Stomach (tissue), 4 donors: ENCODE measurements at regions not wholly inside any gene's neighbourhood (a gene's known extent, or its start where the extent isn't known, plus 50 kb on each side); places are given as distances from the start of the nearest gene placed in this dataset.

Source experiments
- EP300 ChIP-seq: sonication (generic); formaldehyde crosslinking; IDR thresholded peaks from one replicate; pipeline ENCODE4 v1.6.1; 2017; ENCODE audit warnings: antibody characterized with exemption
- POLR2A ChIP-seq, 4 donors: fragments of 450-650 bp; IDR thresholded peaks; one replicate each; pipeline ENCODE4 v1.6.1; 2016; ENCODE audit warnings: antibody characterized with exemption in 4 of 4, control low read depth in 2 of 4, mild to moderate bottlenecking in 1 of 4, moderate library complexity in 1 of 4
- POLR2AphosphoS5 ChIP-seq, 3 donors: sonication (generic); formaldehyde crosslinking; IDR thresholded peaks; one replicate each; pipeline ENCODE4 v1.6.1; 2016; ENCODE audit warnings: antibody characterized with exemption in 3 of 3
- TF ChIP-seq, protein P1 (sequence below), 7 experiments: fragments of 450-650 bp in 4 of 7; fragments of 200-600 bp in 3 of 7; sonication (generic) in 3 of 7; IDR thresholded peaks; one replicate each; pipeline ENCODE4 v1.5.1; 2016 to 2019; ENCODE audit warnings: antibody characterized with exemption in 7 of 7, control low read depth in 2 of 7, mild to moderate bottlenecking in 1 of 7

DNA sequence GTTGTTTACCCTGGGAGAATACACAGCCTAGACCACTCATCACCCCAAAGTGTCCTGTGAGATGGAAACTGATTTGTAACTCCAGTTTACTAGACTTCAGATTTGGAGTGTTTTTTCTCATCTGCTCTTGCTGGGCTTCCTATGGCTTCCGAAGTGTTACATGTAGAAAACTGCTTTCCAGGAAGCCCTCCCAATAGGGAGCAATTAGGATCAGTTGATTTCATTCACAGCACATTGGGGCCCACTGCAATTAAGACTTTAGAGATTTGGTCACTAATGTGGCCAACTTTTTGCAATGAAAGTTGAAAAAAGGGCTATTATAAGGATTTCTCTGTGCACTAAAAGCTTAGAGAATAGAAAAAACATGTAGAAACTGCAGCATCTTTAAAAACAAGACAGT, 656.6 kb upstream of the CHAC2 start:
- TF ChIP-seq, protein P1, sequence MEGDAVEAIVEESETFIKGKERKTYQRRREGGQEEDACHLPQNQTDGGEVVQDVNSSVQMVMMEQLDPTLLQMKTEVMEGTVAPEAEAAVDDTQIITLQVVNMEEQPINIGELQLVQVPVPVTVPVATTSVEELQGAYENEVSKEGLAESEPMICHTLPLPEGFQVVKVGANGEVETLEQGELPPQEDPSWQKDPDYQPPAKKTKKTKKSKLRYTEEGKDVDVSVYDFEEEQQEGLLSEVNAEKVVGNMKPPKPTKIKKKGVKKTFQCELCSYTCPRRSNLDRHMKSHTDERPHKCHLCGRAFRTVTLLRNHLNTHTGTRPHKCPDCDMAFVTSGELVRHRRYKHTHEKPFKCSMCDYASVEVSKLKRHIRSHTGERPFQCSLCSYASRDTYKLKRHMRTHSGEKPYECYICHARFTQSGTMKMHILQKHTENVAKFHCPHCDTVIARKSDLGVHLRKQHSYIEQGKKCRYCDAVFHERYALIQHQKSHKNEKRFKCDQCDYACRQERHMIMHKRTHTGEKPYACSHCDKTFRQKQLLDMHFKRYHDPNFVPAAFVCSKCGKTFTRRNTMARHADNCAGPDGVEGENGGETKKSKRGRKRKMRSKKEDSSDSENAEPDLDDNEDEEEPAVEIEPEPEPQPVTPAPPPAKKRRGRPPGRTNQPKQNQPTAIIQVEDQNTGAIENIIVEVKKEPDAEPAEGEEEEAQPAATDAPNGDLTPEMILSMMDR (IDR thresholded peaks at IDR 0.05): no peak
- TF ChIP-seq POLR2AphosphoS5 (IDR thresholded peaks at IDR 0.05): no peak
- no peak for TF ChIP-seq POLR2A (IDR thresholded peaks at IDR 0.05)
- TF ChIP-seq EP300: no peak
